GM10248 (cell line): ENCODE measurements at regions not wholly inside any gene's neighbourhood (a gene's known extent, or its start where the extent isn't known, plus 50 kb on each side); places are given as distances from the start of the nearest gene placed in this dataset.

Source experiments
- CTCF ChIA-PET: fragments of 300-600 bp; sonication (Branson Sonifier 250); formaldehyde crosslinking; extraction: SDS; loops from one replicate; lab custom pipeline; 2021; ENCODE audit warnings: antibody characterized with exemption; lab: Yijun Ruan, JAX
- POLR2A ChIA-PET: fragments of 350-650 bp; sonication (Branson Sonifier 250); formaldehyde crosslinking; extraction: SDS; loops from one replicate; lab custom pipeline; 2020; ENCODE audit warnings: antibody characterized with exemption; lab: Yijun Ruan, JAX
- DNase-seq: peaks from one replicate; pipeline ENCODE4 v3.0.0; 2012; ENCODE audit errors: extremely low spot score
- TF ChIP-seq, protein P1 (sequence below): IDR thresholded peaks from 2 replicates; pipeline ENCODE4 v1.5.1; 2012; ENCODE audit warnings: mild to moderate bottlenecking, low read depth; ENCODE audit errors: extremely low read depth, missing control alignments, control extremely low read depth

- ChIA-PET POLR2A (no interaction called here), CTCF (no interaction called here)
- DNase-seq, result no peak
- TF ChIP-seq, protein P1, sequence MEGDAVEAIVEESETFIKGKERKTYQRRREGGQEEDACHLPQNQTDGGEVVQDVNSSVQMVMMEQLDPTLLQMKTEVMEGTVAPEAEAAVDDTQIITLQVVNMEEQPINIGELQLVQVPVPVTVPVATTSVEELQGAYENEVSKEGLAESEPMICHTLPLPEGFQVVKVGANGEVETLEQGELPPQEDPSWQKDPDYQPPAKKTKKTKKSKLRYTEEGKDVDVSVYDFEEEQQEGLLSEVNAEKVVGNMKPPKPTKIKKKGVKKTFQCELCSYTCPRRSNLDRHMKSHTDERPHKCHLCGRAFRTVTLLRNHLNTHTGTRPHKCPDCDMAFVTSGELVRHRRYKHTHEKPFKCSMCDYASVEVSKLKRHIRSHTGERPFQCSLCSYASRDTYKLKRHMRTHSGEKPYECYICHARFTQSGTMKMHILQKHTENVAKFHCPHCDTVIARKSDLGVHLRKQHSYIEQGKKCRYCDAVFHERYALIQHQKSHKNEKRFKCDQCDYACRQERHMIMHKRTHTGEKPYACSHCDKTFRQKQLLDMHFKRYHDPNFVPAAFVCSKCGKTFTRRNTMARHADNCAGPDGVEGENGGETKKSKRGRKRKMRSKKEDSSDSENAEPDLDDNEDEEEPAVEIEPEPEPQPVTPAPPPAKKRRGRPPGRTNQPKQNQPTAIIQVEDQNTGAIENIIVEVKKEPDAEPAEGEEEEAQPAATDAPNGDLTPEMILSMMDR, result no peak
Observed at GRCh38 chr10:93182049-93182327, 108.3 kb downstream of the CYP26A1 start.

DNA sequence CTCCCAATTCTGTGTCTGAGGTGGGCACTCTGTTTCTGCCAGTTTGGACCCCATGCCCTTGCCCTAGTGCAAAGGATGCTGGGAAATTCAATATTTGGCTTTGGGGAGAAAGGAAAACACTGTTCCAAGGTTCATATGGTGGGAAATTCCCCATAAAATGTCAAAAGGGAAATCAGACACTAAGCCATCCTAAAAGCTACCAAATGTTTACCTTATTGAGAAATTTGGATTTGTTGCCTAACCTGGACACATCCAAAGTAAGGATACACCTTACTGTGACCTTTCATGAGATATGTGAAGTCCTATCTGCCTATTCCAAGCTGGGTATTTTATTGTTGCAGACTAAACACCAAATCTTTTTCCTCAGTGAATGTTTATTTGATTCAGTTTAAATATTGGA, 109.1 kb downstream of the CYP26A1 start:
- CTCF ChIA-PET, result no interaction called here

GRCh38 chr10:93186653-93187052, 113.0 kb downstream of the CYP26A1 start:
- TF ChIP-seq, protein P1, result no peak
- no peak for DNase-seq
- ChIA-PET CTCF (no interaction called here), POLR2A (no interaction called here)

More for the DNA sequence above, 109.1 kb downstream of the CYP26A1 start:
- POLR2A ChIA-PET, result no interaction called here
- no peak for DNase-seq
- TF ChIP-seq, protein P1, result no peak

- ChIA-PET POLR2A (no interaction called here), CTCF (interaction anchor here (1.0 kb wide), 1 partner anchor 11 kb away, joined by 3 read pairs; no protein-coding TSS in a partner anchor)
- TF ChIP-seq, protein P1, result no peak
- no peak for DNase-seq
Observed at GRCh38 chr10:93189944-93190343, 116.3 kb downstream of the CYP26A1 start.

GRCh38 chr10:93190372-93190771, 116.7 kb downstream of the CYP26A1 start:
- ChIA-PET POLR2A (no interaction called here), CTCF (interaction anchor here (1.0 kb wide), 1 partner anchor 12 kb away, joined by 3 read pairs; no protein-coding TSS in a partner anchor)
- TF ChIP-seq, protein P1, result no peak
- DNase-seq, result no peak

DNA sequence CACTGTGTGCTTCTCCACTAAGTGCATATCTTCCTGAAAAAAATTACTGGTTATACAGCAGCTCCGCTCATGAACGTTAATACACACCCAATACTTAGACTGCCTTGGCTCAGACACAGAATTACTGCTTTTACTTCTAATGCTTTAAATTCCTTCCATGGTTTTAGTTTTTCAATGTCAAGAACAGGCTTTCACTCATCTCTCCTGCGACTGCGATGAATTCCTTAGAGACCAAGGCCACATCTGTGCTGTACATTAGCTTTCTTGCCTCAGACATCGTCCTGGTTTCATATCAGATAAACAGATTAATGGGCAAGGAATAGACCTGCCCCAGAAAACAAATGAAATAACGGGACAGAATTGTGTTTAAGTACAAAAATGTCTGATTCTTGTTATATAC, 120.2 kb downstream of the CYP26A1 start:
- CTCF ChIA-PET, result interaction anchor here (1.5 kb wide), 1 partner anchor 78 kb away, joined by 4 read pairs; no protein-coding TSS in a partner anchor
- TF ChIP-seq, protein P1, result no peak
- DNase-seq, result no peak
- POLR2A ChIA-PET, result no interaction called here
